DND-41 (cell line): ENCODE measurements at regions not wholly inside any gene's neighbourhood (a gene's known extent, or its start where the extent isn't known, plus 50 kb on each side); places are given as distances from the start of the nearest gene placed in this dataset.
"Not testable (repeated sequence)": the region's sequence is repeated elsewhere in the genome, so short reads cannot be mapped to it uniquely, and the experiment has no call there.

Experiments
- CTCF ChIP-seq: IDR thresholded peaks from 2 replicates; pipeline ENCODE4 v1.5.1; 2012; ENCODE audit warnings: borderline replicate concordance, low read length, moderate library complexity, mild to moderate bottlenecking; ENCODE audit not compliant: poor library complexity, severe bottlenecking; ENCODE audit errors: extremely low read depth
- EZH2 ChIP-seq: IDR thresholded peaks from 3 replicates; pipeline ENCODE4 v1.6.1; 2012; ENCODE audit warnings: borderline replicate concordance, low read depth, mild to moderate bottlenecking, moderate library complexity, low read length, inconsistent platforms; ENCODE audit not compliant: severe bottlenecking

- TF ChIP-seq CTCF, EZH2: not testable (repeated sequence)
These were observed 144.2 kb upstream of the ZNF322 start for GRCh38 chr6:26803762-26804161.
